HEK293T (cell line): ENCODE measurements at regions not wholly inside any gene's neighbourhood (a gene's known extent, or its start where the extent isn't known, plus 50 kb on each side); places are given as distances from the start of the nearest gene placed in this dataset.

ENCODE experiments used
- BHLHE40 ChIP-seq: fragments of 450-650 bp; IDR thresholded peaks from 2 replicates; pipeline ENCODE4 v1.6.1; 2016; ENCODE audit warnings: mild to moderate bottlenecking, moderate library complexity, borderline replicate concordance
- FOXK2 ChIP-seq: fragments of 450-650 bp; IDR thresholded peaks from 2 replicates; pipeline ENCODE4 v1.6.1; 2016; ENCODE audit warnings: mild to moderate bottlenecking
- HDGF ChIP-seq: fragments of 450-650 bp; IDR thresholded peaks from 2 replicates; pipeline ENCODE4 v1.6.1; 2017; ENCODE audit warnings: antibody characterized with exemption, borderline replicate concordance
- SP1 ChIP-seq: fragments of 450-650 bp; IDR thresholded peaks from 2 replicates; pipeline ENCODE4 v1.6.1; 2017
- SUZ12 ChIP-seq: fragments of 450-650 bp; IDR thresholded peaks from 2 replicates; pipeline ENCODE4 v1.6.1; 2016; ENCODE audit warnings: mild to moderate bottlenecking

- TF ChIP-seq SP1 = no peak
- TF ChIP-seq HDGF = no peak
- no peak for TF ChIP-seq SUZ12
- no peak for TF ChIP-seq BHLHE40
- TF ChIP-seq FOXK2 = no peak
Measured at GRCh38 chr2:56889738-56890137, 705.9 kb downstream of the CCDC85A start.
